Endothelial cell (in vitro differentiated cells): ENCODE measurements at regions not wholly inside any gene's neighbourhood (a gene's known extent, or its start where the extent isn't known, plus 50 kb on each side); places are given as distances from the start of the nearest gene placed in this dataset.

ENCODE experiments used
- DNase-seq: peaks from one replicate; pipeline ENCODE4 v3.0.0; 2021; ENCODE audit warnings: low spot score
- H3K27ac Mint-ChIP-seq: one replicate; pipeline ENCODE4 v1.8.0; 2021; ENCODE audit warnings: mixed read lengths, inconsistent platforms; ENCODE audit not compliant: unreplicated experiment
- H3K27me3 Mint-ChIP-seq: one replicate; pipeline ENCODE4 v1.8.0; 2021; ENCODE audit warnings: mild to moderate bottlenecking, moderate library complexity, mixed read lengths, inconsistent platforms; ENCODE audit not compliant: unreplicated experiment
- H3K36me3 Mint-ChIP-seq: one replicate; pipeline ENCODE4 v1.8.0; 2021; ENCODE audit warnings: mild to moderate bottlenecking, low read depth, mixed read lengths, inconsistent platforms; ENCODE audit not compliant: unreplicated experiment
- H3K4me1 Mint-ChIP-seq: one replicate; pipeline ENCODE4 v1.8.0; 2021; ENCODE audit warnings: mild to moderate bottlenecking, mixed read lengths, inconsistent platforms; ENCODE audit not compliant: unreplicated experiment
- H3K4me3 Mint-ChIP-seq: one replicate; pipeline ENCODE4 v1.8.0; 2021; ENCODE audit warnings: mild to moderate bottlenecking, mixed read lengths, inconsistent platforms; ENCODE audit not compliant: unreplicated experiment
- H3K9me3 Mint-ChIP-seq: one replicate; pipeline ENCODE4 v1.8.0; 2021; ENCODE audit warnings: mixed read lengths, inconsistent platforms; ENCODE audit not compliant: unreplicated experiment
- TF ChIP-seq, protein P1 (sequence below): fragments of 200-600 bp; sonication (generic); IDR thresholded peaks from one replicate; pipeline ENCODE4 v1.5.0; 2021; ENCODE audit warnings: antibody characterized with exemption; ENCODE audit not compliant: unreplicated experiment

DNA sequence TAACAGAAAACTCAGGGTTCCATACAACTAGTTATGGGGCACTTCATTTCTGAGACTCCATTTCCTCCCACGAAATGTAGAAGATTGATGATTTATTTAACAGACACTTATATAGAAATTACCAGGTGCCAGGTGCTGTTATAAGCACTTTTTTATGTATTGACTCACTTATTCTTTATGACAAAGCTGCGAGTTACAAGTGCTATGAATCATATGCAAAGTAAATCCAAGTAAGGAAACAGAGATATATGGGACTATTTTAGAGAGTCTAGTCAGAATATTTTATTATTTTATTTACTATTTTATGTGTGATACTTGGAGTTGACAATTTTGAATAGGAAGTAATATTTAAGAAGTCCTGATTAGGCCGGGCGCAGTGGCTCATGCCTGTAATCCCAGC lies 822.8 kb upstream of the C9orf72 start:
- Mint-ChIP-seq H3K27me3 (no peaks in the 10 kb centered on the region), H3K4me3 (no peak overlapping the region), H3K27ac (no peak overlapping the region), H3K36me3 (no peaks in the 10 kb centered on the region), H3K4me1 (no peaks in the 10 kb centered on the region), H3K9me3 (no peaks in the 10 kb centered on the region)
- TF ChIP-seq, protein P1, sequence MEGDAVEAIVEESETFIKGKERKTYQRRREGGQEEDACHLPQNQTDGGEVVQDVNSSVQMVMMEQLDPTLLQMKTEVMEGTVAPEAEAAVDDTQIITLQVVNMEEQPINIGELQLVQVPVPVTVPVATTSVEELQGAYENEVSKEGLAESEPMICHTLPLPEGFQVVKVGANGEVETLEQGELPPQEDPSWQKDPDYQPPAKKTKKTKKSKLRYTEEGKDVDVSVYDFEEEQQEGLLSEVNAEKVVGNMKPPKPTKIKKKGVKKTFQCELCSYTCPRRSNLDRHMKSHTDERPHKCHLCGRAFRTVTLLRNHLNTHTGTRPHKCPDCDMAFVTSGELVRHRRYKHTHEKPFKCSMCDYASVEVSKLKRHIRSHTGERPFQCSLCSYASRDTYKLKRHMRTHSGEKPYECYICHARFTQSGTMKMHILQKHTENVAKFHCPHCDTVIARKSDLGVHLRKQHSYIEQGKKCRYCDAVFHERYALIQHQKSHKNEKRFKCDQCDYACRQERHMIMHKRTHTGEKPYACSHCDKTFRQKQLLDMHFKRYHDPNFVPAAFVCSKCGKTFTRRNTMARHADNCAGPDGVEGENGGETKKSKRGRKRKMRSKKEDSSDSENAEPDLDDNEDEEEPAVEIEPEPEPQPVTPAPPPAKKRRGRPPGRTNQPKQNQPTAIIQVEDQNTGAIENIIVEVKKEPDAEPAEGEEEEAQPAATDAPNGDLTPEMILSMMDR = no peak
- DNase-seq = no peak

DNA sequence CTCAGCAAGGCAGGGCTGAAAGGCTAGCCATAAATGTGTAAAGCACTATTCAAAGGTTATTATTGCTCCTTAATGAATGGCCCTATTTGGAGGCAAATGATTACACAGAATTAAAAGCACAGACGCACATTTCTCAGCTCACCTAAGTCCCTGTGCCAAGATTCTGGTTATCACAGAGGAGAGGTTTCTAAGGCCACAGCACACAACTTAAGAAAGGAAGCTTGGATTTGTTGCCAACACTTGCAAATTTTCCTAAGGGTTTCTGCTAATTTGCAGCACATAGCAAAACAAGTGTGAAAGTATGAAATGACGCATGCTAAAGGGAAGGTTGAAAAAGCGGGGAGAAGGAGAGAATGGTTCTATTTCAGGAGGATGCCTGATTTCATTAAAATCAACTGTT lies 834.1 kb upstream of the C9orf72 start:
- H3K4me1 Mint-ChIP-seq = peaks cover 3% of the 10 kb centered on the region
- H3K9me3 Mint-ChIP-seq = no peaks in the 10 kb centered on the region
- no peak for DNase-seq
- H3K4me3 Mint-ChIP-seq = no peak overlapping the region
- H3K36me3 Mint-ChIP-seq = no peaks in the 10 kb centered on the region
- H3K27me3 Mint-ChIP-seq = no peaks in the 10 kb centered on the region
- TF ChIP-seq, protein P1 = no peak
- H3K27ac Mint-ChIP-seq = no peak overlapping the region

DNA sequence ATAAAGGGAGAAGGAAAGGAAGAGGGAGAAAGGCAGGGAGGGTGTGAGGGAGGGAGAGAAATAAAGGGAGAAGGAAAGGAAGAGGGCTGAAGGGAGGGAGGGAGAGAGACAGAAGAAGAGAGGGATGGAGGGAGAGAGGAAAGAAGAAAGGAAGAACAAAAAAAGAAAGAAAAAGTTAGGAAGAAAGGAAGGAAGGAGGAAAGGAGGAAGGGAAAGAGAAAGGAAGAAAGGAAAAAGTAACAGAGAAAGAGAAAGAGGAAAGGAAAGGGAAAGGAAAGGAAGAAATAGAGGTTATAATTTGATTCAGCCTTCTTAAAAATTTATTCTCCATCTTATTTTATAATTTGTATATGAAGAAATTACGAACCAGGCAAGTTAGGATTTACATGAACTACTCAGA lies 836.6 kb upstream of the C9orf72 start:
- DNase-seq = no peak
- Mint-ChIP-seq H3K4me1 (peaks cover 3% of the 10 kb centered on the region), H3K4me3 (no peak overlapping the region), H3K27me3 (no peaks in the 10 kb centered on the region), H3K36me3 (no peaks in the 10 kb centered on the region), H3K9me3 (no peaks in the 10 kb centered on the region), H3K27ac (no peak overlapping the region)
- TF ChIP-seq, protein P1 = no peak

DNA sequence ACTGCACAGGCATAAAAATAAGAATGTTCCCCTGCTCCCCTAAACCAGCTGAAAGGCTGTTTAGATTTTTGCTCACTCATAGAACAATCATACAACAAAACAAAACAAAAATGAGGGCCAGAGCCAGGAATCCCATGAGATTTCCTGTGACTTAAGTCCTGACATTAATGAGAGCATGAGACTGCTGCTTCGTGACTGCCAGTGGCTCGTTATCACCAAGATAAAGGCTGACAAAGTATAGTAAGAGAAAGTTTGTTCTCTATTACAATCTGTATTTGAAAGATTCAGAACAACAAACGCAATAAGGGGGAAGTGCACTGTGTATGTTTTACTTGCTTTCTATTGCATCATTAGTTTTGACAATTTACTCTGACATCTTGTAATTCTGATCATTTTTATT lies 837.1 kb upstream of the C9orf72 start:
- TF ChIP-seq, protein P1 = no peak
- Mint-ChIP-seq H3K4me3 (no peak overlapping the region), H3K27me3 (no peaks in the 10 kb centered on the region), H3K9me3 (no peaks in the 10 kb centered on the region), H3K36me3 (no peaks in the 10 kb centered on the region), H3K4me1 (peaks cover 3% of the 10 kb centered on the region), H3K27ac (no peak overlapping the region)
- DNase-seq = no peak

DNA sequence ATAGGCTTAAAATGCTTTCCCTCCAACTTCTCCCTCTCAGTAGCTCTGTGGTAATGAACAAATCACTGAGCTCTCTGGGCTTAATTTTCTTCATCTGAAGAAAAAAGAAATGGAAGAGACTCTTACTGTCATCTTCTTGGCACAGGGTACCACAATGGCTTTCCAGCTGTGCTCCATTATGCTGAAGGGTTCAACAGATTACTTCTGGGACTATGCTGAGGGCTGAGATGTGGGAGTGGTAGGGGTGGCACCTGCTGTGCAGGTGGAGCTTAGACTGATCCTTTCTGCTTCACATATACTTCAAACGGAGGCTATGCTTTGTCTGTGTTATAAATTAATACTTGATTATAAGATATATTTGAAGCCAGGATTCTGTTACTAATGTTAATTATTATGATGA lies 840.2 kb upstream of the C9orf72 start:
- Mint-ChIP-seq H3K9me3 (no peaks in the 10 kb centered on the region), H3K4me1 (peaks cover 3% of the 10 kb centered on the region), H3K27ac (no peak overlapping the region), H3K27me3 (no peaks in the 10 kb centered on the region), H3K36me3 (no peaks in the 10 kb centered on the region), H3K4me3 (no peak overlapping the region)
- TF ChIP-seq, protein P1 = no peak
- no peak for DNase-seq
